ENCODE measurements at regions not wholly inside any gene's neighbourhood (a gene's known extent, or its start where the extent isn't known, plus 50 kb on each side); places are given as distances from the start of the nearest gene placed in this dataset.

GRCh38 chr10:24041034-24041433, 167.9 kb upstream of the KIAA1217 start:
- Mint-ChIP-seq H3K27me3 (ENCODE audit: insufficient read depth, unreplicated experiment) (peaks cover 22% of the 10 kb centered on the region), H3K4me1 (ENCODE audit: low read depth, unreplicated experiment) (no peaks in the 10 kb centered on the region), H3K27ac (ENCODE audit: unreplicated experiment) (no peak overlapping the region), H3K36me3 (ENCODE audit: insufficient read depth, unreplicated experiment) (no peaks in the 10 kb centered on the region), H3K9me3 (ENCODE audit: unreplicated experiment) (no peaks in the 10 kb centered on the region), H3K4me3 (ENCODE audit: unreplicated experiment) (no peak overlapping the region)
- intact Hi-C loops (cut with micrococcal nuclease; ENCODE audit: unreplicated experiment), result no loop called here
- Histone ChIP-seq H3K4me3 (ENCODE audit: low read depth, low read length) (no peak overlapping the region), H3K9me3 (0 out of 2 replicates have a peak, but pooled peaks cover 3% of the 10 kb centered on the region), H3K4me1 (no peaks in the 10 kb centered on the region), H3K36me3 (ENCODE audit: control insufficient read depth, insufficient read depth, low read length) (no peaks in the 10 kb centered on the region), H3K27me3 (replicated peaks; ENCODE audit: control insufficient read depth, insufficient read depth, low read length) (no peaks in the 10 kb centered on the region)
- POLR2A ChIA-PET, result no interaction called here
- no TSS peak for BruUV-seq (replicated peaks)
- DNase-seq, result no peak
- CTCF ChIA-PET, result no interaction called here
- no peak for TF ChIP-seq CTCF (IDR thresholded peaks at IDR 0.05; ENCODE audit: insufficient read depth in 1 of 2, low read depth in 1 of 2, low read length in 1 of 2, severe bottlenecking in 1 of 2, unreplicated experiment in 1 of 2)

- POLR2A ChIA-PET, result no interaction called here
- Mint-ChIP-seq H3K36me3 (ENCODE audit: insufficient read depth, unreplicated experiment) (no peaks in the 10 kb centered on the region), H3K4me3 (ENCODE audit: unreplicated experiment) (no peak overlapping the region), H3K27ac (ENCODE audit: unreplicated experiment) (no peak overlapping the region), H3K4me1 (ENCODE audit: low read depth, unreplicated experiment) (no peaks in the 10 kb centered on the region), H3K27me3 (ENCODE audit: insufficient read depth, unreplicated experiment) (peaks cover 27% of the 10 kb centered on the region), H3K9me3 (ENCODE audit: unreplicated experiment) (no peaks in the 10 kb centered on the region)
- Histone ChIP-seq H3K27me3 (replicated peaks; ENCODE audit: control insufficient read depth, insufficient read depth, low read length) (no peaks in the 10 kb centered on the region), H3K4me1 (no peaks in the 10 kb centered on the region), H3K9me3 (0 out of 2 replicates have a peak, but pooled peaks cover 3% of the 10 kb centered on the region), H3K4me3 (ENCODE audit: low read depth, low read length) (no peak overlapping the region), H3K36me3 (ENCODE audit: control insufficient read depth, insufficient read depth, low read length) (no peaks in the 10 kb centered on the region)
- intact Hi-C loops (cut with micrococcal nuclease; ENCODE audit: unreplicated experiment), result no loop called here
- CTCF ChIA-PET, result interaction anchor here (0.8 kb wide), 1 partner anchor 33 kb away, joined by 4 read pairs; no protein-coding TSS in a partner anchor
- no peak for TF ChIP-seq CTCF (IDR thresholded peaks at IDR 0.05; ENCODE audit: insufficient read depth in 1 of 2, low read depth in 1 of 2, low read length in 1 of 2, severe bottlenecking in 1 of 2, unreplicated experiment in 1 of 2)
- DNase-seq, result no peak
- no TSS peak for BruUV-seq (replicated peaks)
Measured at GRCh38 chr10:24041834-24042233, 167.1 kb upstream of the KIAA1217 start.

- DNase-seq, result no peak
- ChIA-PET POLR2A (no interaction called here), CTCF (no interaction called here)
- H3K4me1 Mint-ChIP-seq (ENCODE audit: low read depth, unreplicated experiment), result no peaks in the 10 kb centered on the region
- H3K9me3 Mint-ChIP-seq (ENCODE audit: unreplicated experiment), result no peaks in the 10 kb centered on the region
- intact Hi-C loops (cut with micrococcal nuclease; ENCODE audit: unreplicated experiment), result no loop called here
- no peak overlapping the region for H3K27ac Mint-ChIP-seq (ENCODE audit: unreplicated experiment)
- Histone ChIP-seq H3K4me3 (ENCODE audit: low read depth, low read length) (no peak overlapping the region), H3K36me3 (ENCODE audit: control insufficient read depth, insufficient read depth, low read length) (no peaks in the 10 kb centered on the region), H3K9me3 (0 out of 2 replicates have a peak, but pooled peaks cover 3% of the 10 kb centered on the region), H3K4me1 (no peaks in the 10 kb centered on the region), H3K27me3 (replicated peaks; ENCODE audit: control insufficient read depth, insufficient read depth, low read length) (no peaks in the 10 kb centered on the region)
- no peak for TF ChIP-seq CTCF (IDR thresholded peaks at IDR 0.05; ENCODE audit: insufficient read depth in 1 of 2, low read depth in 1 of 2, low read length in 1 of 2, severe bottlenecking in 1 of 2, unreplicated experiment in 1 of 2)
- no peak overlapping the region for H3K4me3 Mint-ChIP-seq (ENCODE audit: unreplicated experiment)
- BruUV-seq (replicated peaks), result no TSS peak
- H3K36me3 Mint-ChIP-seq (ENCODE audit: insufficient read depth, unreplicated experiment), result no peaks in the 10 kb centered on the region
- peaks cover 27% of the 10 kb centered on the region for H3K27me3 Mint-ChIP-seq (ENCODE audit: insufficient read depth, unreplicated experiment)
Measured at GRCh38 chr10:24042884-24043283, 166.1 kb upstream of the KIAA1217 start.

All from Caco-2 (cell line).